ENCODE measurements at regions not wholly inside any gene's neighbourhood (a gene's known extent, or its start where the extent isn't known, plus 50 kb on each side); places are given as distances from the start of the nearest gene placed in this dataset.

DNA sequence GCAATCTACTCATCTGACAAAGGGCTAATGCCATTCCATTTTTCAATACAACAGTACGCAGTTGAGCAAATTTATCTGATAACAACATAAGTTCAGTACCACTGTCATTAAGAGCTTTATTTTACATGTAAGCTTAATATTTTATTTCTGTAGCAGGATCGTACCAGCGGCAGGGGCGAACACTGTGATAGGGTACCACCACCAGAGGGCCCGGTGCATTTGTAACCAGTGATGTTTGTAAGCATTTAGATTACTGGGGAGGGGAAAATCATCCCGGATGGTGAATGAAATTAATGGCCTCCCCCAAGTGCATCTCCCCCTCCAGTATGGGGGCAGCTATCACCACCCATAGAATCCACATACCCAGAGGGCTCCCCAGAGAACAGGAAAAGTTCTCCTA lies 179.0 kb downstream of the ADGRA3 start:
- no peak for ATAC-seq

DNA sequence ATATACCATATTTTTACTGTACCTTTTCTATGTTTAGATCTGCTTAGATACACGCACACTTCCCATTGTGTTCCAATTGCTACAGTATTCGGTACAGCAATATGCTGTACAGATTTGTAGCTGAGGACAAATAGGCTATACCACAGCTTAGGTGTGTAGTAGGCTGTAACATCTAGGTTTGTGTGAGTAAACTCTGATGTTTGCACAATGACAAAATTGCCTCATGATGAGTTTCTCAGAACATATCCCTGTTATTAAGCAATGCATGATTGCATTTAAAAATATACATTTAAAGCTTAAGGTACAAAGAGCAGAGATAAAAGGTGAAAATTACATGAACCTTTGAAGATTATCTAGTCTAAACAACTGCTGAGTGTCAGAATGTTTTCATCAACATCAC lies 181.7 kb downstream of the ADGRA3 start:
- ATAC-seq: no peak

DNA sequence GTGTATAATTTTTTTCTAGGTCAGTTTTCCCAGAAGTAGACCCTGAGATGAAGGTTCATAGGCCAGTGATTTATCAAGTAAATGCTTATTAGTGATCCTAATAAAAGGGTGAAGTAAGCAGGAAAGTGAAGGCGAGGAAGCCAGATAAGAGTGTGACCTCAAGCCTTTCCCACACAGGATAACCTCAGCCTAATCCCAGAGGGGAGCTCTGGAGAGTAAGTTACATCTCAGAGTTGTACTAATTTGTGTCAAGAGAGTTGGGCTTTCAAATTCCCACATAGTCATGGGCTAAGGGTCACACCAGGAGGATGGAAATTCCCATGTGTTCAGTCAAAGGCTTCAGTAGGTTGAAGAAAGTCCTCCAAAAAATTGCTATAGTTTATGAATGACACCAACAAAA lies 191.4 kb downstream of the ADGRA3 start:
- no peak for ATAC-seq

DNA sequence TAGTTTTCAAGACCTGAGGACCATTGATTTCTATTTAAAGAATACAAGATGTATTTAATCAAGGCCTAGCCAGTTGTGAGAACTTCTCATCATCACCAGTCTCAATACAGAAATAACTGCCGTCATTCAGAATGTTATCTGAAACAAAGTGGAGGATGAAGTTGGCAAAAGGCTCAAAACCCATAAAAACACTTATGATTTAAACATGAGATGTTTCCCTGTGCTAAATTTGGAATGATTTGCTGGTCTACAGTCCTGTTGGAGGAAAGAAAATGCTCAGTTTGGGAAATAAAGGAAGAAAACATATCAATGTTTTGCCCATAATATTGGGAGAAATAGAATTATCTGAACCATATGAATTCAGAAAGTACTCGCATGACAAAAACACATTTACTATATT lies 192.2 kb downstream of the ADGRA3 start:
- ATAC-seq: no peak

DNA sequence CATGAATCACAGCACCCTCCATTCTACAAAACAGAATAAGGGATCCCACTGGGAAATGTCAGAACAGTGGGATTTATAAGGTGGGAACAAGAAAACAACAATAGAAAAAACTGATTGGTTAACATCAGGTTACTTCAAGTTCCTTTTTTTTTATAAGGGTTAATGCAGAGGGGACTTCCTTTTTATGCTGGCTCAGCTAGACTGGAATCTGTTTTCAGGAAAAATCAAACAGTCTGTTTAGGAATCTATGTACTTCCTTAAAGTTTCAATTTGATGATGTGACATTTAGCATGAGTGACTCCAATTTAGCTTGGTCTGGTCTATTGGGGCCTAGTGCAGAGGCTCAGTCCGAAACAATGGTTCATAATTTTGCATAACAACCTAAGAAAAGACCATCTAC lies 192.9 kb downstream of the ADGRA3 start:
- ATAC-seq: no peak

DNA sequence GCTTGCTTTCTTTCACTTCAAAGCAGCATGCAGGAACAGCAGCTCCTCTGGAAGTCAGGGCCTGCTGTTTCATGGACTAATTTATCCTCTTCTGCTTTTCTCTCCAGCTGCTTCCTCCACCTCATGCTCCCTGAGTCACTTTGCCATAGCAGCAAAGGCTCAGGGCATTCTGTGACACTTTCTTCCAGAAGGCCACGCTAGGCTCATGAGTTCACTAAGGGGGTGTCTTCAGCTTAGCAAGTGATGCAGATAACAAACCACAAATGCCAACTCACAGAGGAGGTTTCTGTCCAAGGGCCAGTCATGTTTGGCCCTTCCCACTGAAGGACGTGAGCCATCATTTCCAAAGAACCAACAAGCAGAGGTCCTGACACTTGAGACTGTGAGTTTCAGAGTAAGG lies 200.2 kb downstream of the ADGRA3 start:
- no peak for ATAC-seq

DNA sequence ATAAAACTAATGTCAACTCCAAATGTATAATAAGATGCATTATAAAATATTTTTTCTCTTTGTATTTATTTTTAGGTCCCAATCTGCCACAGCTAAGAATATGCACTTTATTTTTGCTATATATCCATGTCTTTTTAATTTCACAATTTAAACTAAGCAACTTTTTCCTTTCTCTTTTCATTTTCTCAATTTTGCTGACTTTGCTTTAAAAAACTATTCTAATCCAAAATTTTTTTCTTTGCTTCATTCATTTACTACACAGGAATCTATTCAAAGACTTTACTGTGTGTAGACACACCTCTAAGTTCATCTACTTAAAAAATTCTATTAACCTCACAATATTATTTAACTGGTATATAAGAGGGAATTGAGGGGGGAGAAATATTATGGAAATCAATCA lies 201.9 kb downstream of the ADGRA3 start:
- ATAC-seq: no peak

DNA sequence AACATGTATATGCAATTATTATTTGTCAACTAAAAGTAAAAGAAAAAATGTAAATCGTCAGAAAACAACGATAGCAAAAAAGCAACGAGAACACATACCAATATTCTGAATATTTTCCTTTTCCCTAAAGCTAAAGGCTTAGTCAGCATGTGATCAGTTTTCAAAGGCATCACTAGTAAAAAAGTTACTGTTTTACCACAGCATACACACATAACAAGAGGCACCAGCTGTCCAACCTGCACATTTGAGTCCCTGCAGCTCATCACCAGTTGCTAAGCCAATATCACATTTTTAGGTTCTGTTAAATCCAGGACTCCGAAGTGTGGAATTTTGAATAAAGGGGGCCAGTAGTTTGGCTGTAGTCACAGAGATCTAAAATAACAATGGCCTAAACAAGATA lies 203.8 kb downstream of the ADGRA3 start:
- no peak for ATAC-seq

DNA sequence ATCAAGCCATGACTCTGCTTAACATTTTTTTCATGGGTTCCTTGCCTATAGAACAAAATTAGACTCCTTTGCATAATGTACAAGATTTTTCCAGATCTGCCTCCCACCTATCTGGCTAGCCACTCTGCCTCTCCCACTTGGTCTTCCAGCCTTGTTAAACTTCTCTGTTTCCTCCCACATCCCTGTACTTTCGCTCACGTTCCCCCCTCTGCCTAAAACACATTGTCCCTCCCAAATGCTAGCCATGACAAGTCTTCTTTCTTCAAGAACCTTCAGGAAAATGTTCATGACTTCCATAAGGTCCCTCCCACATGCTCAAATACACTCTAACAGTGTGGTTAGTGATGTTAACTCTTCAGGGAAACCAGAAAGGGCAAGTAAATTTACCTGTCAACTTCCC lies 214.6 kb downstream of the ADGRA3 start:
- ATAC-seq: no peak

DNA sequence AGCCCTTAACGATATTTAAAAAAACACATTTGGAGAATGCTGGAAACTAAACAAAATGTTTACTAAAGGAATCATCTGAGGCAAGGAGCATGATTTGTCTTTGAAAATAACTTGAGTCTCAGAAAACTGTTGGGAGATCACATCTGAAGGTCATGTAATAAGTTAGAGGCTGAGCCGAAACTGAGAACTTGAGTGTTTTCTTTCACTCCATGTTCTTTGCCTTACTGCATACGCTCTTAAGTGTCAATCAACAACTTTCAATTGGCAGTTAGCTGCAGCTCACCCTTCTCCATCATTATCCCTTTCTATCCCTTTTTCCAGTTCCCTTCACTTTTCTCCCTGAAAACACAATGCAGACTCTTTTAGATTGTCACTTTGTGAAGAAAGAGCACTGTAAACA lies 216.2 kb downstream of the ADGRA3 start:
- ATAC-seq: no peak

DNA sequence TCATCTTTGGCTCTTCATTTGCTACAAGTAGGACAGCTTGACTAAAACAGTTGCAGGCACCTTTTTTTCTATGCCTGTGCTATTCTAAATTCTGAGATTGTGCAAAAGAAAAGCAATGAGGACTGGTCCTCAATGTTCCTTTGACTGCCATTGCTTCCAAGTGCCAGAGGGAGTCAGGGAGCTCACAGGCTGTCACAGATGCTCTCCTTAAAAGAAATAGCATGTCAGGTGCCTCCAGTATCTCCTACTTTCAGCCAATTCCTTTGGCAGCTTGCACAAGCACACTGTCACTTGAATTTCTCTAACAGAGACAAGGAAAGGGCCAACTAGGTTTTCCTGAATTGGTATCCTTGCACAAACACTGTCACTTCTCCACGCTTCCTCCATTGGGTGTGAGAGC lies 228.2 kb downstream of the ADGRA3 start:
- no peak for ATAC-seq

DNA sequence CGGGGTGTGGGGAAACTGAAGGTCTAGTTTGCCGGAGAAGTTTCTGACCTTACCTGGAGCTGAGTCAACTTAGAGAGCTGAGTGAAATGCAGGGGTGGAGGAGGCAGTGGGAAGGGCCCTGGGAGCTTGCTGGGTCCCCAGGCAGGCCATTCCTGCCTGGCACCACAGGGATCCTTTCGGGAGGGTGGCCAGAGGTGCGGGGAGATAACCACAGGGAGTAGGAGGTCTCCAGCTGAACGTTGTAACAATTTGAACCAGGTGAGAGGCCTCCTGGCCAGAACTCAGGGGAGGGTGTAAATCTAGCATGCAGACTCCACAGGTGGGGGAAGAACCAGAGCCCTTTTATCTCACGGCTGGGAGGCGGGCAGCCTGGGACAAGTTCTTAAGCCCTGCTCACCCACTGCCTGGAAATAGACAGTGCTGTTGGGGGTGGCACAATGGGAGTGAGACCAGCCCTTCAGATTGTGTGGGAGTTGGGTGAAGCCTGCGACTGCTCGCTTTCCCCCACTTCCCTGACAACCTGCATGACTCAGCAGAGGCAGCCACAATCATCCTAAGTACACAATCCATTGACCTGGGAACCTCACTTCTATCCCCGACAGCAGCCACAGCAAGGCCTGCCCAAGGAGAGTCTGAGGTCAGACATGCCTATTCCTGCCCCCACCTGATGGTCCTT lies 247.4 kb downstream of the ADGRA3 start:
- no peak for ATAC-seq

DNA sequence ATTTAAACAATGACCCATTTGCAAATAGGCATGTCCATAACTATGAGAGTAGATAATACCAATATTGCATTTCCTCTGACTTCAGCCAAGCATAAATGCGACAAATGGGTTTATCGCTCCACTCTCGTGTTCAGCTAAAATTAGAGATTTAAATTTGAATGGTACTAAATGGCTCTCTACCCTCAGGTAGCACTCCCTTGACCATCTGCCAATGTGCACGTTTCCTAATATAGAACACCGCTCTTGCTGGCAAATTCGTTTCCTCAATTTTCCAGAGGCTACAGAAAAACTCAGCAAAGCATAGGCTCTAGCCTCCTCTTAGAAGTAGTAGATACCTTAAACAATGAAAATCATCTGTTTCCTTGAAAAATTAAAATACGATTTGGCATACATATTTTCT lies 251.6 kb downstream of the ADGRA3 start:
- ATAC-seq: no peak

DNA sequence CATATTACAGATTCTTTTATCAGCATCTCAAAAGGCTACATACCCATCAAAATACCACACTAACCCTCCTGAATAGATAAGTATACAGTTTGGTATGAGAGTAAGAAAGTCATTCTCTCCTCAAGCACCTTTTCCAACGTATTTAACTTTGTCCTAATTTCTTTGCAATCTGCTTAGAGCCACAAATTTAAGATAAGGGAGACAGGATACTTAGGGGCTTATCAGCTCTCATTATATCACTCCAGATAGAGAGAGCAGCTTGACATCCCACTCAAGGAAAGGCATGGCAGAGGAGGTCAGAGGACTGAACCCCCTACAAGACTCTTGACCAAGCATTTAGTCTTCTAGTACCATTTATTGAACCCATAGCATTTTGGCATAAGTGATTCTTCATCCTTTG lies 262.4 kb downstream of the ADGRA3 start:
- no peak for ATAC-seq

DNA sequence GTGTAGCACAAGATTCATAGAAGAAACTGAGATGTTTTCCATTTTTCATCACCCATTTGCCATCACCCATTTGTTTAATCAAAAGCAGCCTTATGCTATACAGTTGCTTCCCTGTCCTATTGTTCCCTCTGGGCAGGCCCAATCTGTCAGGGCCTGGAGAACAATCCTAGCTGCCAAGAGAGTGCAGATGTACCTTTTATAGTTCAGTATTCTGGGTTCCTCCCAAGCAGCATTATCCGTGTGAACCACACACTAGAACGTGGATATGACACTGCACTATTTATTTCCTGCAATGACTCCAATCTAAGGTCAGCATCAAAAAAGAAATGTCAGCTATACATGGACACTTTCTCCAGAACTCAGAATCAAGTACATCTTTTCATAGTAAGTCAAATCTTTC lies 269.0 kb downstream of the ADGRA3 start:
- no peak for ATAC-seq

DNA sequence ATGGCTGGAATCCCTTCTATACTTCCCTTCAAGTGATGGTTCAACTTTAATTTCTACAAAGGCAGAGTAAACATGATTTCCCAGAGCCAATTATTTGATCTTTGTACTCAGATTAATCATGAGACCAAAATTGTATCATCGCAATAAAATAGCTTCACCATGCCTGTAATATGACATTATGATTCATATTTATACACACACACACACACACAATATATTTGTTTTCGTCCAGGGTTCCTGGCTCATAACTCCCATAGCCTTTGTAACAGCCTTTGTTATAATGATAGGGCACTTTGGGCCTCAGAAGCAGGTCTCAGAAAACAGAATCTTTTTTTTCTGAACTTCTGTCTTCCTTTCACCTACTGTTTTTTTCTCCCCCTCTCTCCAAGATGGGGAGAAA lies 270.6 kb downstream of the ADGRA3 start:
- no peak for ATAC-seq

DNA sequence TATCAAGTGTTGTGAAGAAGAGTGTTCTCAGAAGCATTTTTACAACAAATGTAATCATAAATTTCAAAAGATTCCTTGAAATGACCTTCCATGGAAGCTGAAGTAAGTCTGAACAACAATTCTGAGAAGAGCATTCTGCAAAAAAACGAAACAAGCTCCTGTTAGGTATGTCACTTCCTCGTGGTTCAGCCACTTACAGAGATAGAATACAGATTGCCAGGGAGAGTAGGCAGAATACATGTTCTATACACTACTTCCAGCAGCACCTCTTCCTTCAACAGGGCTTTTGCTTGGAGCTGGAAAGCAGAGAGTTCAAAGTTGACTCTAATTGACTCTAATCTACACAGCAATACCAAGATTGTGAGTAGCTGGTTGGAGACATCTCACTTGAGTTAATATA lies 274.5 kb downstream of the ADGRA3 start:
- no peak for ATAC-seq

DNA sequence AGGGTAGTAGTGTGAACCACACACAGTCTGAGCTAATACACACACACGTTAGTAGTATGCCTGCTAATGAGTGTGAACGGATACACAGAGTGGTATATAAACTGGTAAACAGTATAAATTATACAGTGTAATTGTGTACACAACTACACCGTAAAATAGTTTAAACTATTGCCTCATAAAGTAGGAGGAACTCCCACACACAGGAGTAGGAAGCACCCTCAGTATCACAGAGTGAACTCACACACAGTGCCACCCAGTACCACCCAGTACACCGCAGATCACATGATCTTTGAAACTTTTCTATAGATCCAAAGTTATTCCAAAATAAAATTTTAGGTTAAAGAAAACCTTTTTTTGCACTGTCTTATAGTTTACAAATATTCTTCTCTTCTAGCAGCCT lies 275.1 kb downstream of the ADGRA3 start:
- ATAC-seq: no peak

DNA sequence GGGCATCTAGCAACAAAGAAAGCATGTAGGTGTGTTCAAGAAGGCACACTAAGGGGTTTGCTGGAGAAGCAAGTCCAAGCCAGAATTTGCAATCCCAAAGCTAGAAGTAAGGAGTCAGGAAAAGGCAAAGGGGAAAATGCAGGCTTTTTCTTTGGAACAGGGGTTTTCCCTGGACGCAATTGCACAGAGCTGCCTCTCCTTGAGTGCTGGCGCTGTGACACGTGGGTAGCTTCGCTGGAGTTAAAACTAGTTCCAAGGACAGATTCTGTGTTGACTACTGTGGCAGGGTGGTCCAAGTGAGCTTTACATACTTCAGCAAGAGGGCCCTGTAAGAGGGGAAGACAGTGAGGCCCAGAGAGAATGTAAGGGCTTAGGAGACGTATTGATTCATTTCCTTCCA lies 277.1 kb downstream of the ADGRA3 start:
- no peak for ATAC-seq

DNA sequence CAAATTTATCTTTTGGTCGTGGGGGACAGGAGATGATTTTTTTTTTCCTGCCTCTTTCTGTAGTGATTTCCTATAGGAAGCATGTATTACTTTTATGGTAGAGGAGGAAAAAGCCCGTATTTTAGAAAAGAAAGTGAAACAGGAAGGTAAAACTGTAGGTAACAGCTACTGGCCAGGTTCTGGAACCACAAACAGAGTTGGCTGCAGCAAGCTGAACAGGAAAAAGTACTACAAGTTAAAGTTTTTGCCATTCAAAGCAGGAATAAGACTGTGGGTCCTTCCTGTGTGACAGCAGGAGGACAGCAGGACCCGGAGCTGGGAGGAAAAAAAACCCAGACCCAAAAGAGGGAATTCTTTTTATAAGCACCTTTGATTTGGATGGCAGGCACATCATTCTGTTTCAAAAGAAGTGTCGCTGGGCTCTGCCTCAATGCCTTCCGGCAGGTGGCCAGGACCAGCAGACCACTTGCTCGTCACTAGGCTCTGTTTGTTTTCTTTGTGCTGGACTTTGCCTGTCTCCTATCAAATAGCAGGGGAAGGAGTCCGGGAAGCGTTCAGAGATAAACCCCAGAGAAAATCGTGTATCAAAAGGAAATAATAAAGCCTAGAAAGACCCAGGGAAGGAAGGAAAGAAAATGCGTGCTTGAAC lies 277.9 kb downstream of the ADGRA3 start:
- ATAC-seq: no peak

DNA sequence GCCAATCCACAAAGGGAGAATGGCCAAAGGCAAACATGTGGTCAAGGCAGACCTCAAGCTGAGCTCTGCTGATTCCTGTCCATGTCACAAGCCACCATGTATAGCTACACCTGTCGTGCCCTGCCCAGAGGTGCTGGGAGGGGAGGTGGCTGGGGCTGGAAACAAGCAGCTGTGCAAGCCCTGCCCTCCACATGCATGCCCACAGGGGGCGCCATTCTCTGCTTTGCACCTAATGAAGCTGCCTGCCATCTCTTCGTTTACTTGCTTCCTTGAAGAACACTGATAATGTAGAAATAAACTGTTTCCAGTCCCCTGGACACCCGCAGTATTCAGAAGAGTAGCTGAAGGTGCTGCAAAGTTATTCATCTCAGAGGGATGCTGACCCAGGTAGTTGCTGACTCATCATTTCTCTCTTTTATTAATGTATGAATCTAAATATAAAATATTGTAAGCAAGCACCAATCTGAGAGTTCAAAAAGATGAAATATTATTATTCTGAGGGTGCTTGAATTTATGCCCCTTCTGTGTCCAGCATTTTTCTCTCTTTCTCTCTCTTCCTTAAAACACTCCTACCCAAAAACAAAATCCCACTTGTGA lies 278.6 kb downstream of the ADGRA3 start:
- ATAC-seq: no peak

DNA sequence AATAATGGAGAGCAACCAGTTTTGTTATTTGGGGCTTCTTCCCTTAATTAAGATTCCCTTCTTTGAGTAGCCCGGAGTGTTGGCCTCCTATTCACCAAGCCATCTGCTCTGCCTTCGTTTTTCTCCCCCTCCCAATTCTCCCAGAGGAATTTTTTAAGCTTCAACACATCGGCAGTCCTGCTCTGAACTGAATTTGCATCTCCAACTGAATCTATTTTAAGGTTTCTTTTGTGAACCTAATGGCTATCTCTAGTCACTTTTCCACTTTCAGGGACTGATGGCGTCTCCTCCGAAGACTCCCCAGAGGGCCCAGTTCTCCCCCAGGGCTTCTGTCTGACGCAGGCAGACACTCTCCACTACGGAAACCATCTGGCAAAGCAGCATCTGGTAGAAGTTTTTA lies 280.2 kb downstream of the ADGRA3 start:
- no peak for ATAC-seq

DNA sequence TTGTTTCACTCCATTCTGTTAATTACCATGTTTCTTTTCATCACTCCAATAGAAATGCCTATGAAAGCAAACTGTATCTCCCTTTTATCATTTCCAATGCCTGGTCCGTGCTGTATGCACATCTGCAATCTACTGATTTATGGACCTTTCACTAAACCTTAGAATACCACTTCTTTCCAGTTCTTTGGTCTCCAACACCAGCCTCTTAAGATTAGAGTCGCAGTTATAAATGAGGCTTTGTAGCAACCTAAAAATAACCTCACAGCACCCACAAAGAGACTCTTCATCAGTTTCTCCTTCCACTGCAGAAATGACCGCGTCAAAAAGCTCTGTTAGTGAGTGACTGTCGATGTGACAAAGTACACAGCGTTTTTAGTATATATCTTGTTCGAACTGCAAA lies 282.6 kb downstream of the ADGRA3 start:
- no peak for ATAC-seq

DNA sequence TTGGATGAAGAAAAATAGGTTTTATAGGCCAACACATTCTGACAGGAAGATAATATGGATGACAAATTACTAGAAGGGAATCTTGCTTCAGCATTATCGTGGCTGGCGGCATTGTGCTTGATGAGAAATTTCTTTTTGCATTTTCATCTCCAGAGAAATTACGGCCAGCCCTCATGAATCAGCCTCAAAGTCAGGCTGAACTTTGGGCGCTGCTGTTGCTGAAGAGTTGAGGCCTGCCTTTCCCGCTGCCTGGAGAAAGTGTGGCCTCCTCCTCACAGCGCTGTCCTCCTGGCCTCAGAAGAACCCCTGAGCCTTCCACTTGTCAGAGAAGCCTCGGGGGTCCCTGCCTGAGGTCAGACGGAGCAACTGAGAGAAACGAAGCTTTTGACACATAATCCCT lies 272.4 kb upstream of the KCNIP4 start:
- no peak for ATAC-seq

DNA sequence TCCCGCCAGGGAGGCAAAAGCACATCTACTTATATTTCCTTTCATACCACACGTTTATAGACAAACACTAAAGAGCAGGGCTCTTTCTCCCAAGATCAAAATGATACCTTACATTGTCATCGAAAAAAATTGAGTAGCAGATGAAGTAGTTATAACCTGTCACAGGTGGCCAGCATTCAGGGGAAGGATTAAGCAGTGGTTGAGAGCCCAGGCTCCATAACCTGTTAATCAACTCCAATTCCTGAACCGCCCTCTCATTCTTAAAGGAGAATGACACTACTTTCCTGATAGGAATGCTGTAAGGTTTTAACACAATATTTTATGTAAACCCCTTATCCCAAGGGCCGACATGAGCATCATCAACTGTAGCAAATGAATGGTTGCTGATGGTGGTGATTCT lies 268.9 kb upstream of the KCNIP4 start:
- ATAC-seq: no peak
